Endothelial cell (in vitro differentiated cells): ENCODE measurements at regions not wholly inside any gene's neighbourhood (a gene's known extent, or its start where the extent isn't known, plus 50 kb on each side); places are given as distances from the start of the nearest gene placed in this dataset.

Experiments
- DNase-seq: peaks from one replicate; pipeline ENCODE4 v3.0.0; 2021; ENCODE audit warnings: low spot score
- H3K27ac Mint-ChIP-seq: one replicate; pipeline ENCODE4 v1.8.0; 2021; ENCODE audit warnings: mixed read lengths, inconsistent platforms; ENCODE audit not compliant: unreplicated experiment
- H3K27me3 Mint-ChIP-seq: one replicate; pipeline ENCODE4 v1.8.0; 2021; ENCODE audit warnings: mild to moderate bottlenecking, moderate library complexity, mixed read lengths, inconsistent platforms; ENCODE audit not compliant: unreplicated experiment
- H3K36me3 Mint-ChIP-seq: one replicate; pipeline ENCODE4 v1.8.0; 2021; ENCODE audit warnings: mild to moderate bottlenecking, low read depth, mixed read lengths, inconsistent platforms; ENCODE audit not compliant: unreplicated experiment
- H3K4me1 Mint-ChIP-seq: one replicate; pipeline ENCODE4 v1.8.0; 2021; ENCODE audit warnings: mild to moderate bottlenecking, mixed read lengths, inconsistent platforms; ENCODE audit not compliant: unreplicated experiment
- H3K4me3 Mint-ChIP-seq: one replicate; pipeline ENCODE4 v1.8.0; 2021; ENCODE audit warnings: mild to moderate bottlenecking, mixed read lengths, inconsistent platforms; ENCODE audit not compliant: unreplicated experiment
- H3K9me3 Mint-ChIP-seq: one replicate; pipeline ENCODE4 v1.8.0; 2021; ENCODE audit warnings: mixed read lengths, inconsistent platforms; ENCODE audit not compliant: unreplicated experiment
- CTCF ChIP-seq: fragments of 200-600 bp; sonication (generic); IDR thresholded peaks from one replicate; pipeline ENCODE4 v1.5.0; 2021; ENCODE audit warnings: antibody characterized with exemption; ENCODE audit not compliant: unreplicated experiment

- no peak for TF ChIP-seq CTCF
- H3K4me1 Mint-ChIP-seq = no peaks in the 10 kb centered on the region
- H3K27ac Mint-ChIP-seq = no peak overlapping the region
- H3K27me3 Mint-ChIP-seq = no peaks in the 10 kb centered on the region
- no peak for DNase-seq
- no peaks in the 10 kb centered on the region for H3K9me3 Mint-ChIP-seq
- H3K36me3 Mint-ChIP-seq = no peaks in the 10 kb centered on the region
- H3K4me3 Mint-ChIP-seq = no peak overlapping the region
Measured at GRCh38 chr4:57789666-57790065, 679.5 kb upstream of the IGFBP7 start.

GRCh38 chr4:57777876-57778275, 667.7 kb upstream of the IGFBP7 start:
- no peaks in the 10 kb centered on the region for H3K4me1 Mint-ChIP-seq
- TF ChIP-seq CTCF = no peak
- no peak for DNase-seq
- no peak overlapping the region for H3K4me3 Mint-ChIP-seq
- no peaks in the 10 kb centered on the region for H3K9me3 Mint-ChIP-seq
- H3K27me3 Mint-ChIP-seq = no peaks in the 10 kb centered on the region
- no peak overlapping the region for H3K27ac Mint-ChIP-seq
- H3K36me3 Mint-ChIP-seq = no peaks in the 10 kb centered on the region

- TF ChIP-seq CTCF = no peak
- H3K4me3 Mint-ChIP-seq = no peak overlapping the region
- no peaks in the 10 kb centered on the region for H3K9me3 Mint-ChIP-seq
- no peak for DNase-seq
- H3K27ac Mint-ChIP-seq = no peak overlapping the region
- H3K36me3 Mint-ChIP-seq = no peaks in the 10 kb centered on the region
- no peaks in the 10 kb centered on the region for H3K4me1 Mint-ChIP-seq
- no peaks in the 10 kb centered on the region for H3K27me3 Mint-ChIP-seq
Measured at GRCh38 chr4:57774681-57775080, 664.5 kb upstream of the IGFBP7 start.

- Mint-ChIP-seq H3K27ac (no peak overlapping the region), H3K4me1 (no peaks in the 10 kb centered on the region), H3K9me3 (no peaks in the 10 kb centered on the region), H3K27me3 (no peaks in the 10 kb centered on the region), H3K36me3 (no peaks in the 10 kb centered on the region), H3K4me3 (no peak overlapping the region)
- no peak for TF ChIP-seq CTCF
- no peak for DNase-seq
Measured at GRCh38 chr4:57774171-57774570, 664.0 kb upstream of the IGFBP7 start.

GRCh38 chr4:57766341-57766740, 656.2 kb upstream of the IGFBP7 start:
- DNase-seq = no peak
- Mint-ChIP-seq H3K36me3 (no peaks in the 10 kb centered on the region), H3K27ac (no peak overlapping the region), H3K27me3 (no peaks in the 10 kb centered on the region), H3K4me1 (no peaks in the 10 kb centered on the region), H3K9me3 (no peaks in the 10 kb centered on the region), H3K4me3 (no peak overlapping the region)
- TF ChIP-seq CTCF = no peak
